HepG2 (cell line): ENCODE measurements at regions not wholly inside any gene's neighbourhood (a gene's known extent, or its start where the extent isn't known, plus 50 kb on each side); places are given as distances from the start of the nearest gene placed in this dataset.

Experiments used
- CTCF ChIP-seq: sonication (generic); formaldehyde crosslinking; IDR thresholded peaks from 2 replicates; pipeline ENCODE4 v1.5.0; 2020; ENCODE audit warnings: mild to moderate bottlenecking, missing genetic modification reagents, moderate library complexity
- ETV5 ChIP-seq: IDR thresholded peaks from 2 replicates; pipeline ENCODE4 v1.6.1; 2018; ENCODE audit warnings: missing biosample characterization, missing genetic modification reagents, inconsistent platforms, borderline replicate concordance
- GABPB1 ChIP-seq: IDR thresholded peaks from 2 replicates; pipeline ENCODE4 v1.6.1; 2016; ENCODE audit warnings: mild to moderate bottlenecking, missing genetic modification reagents, moderate library complexity, missing compliant biosample characterization
- PHF20 ChIP-seq: sonication (generic); formaldehyde crosslinking; IDR thresholded peaks from 2 replicates; pipeline ENCODE4 v1.5.0; 2020; ENCODE audit warnings: mild to moderate bottlenecking, missing genetic modification reagents
- ZHX2 ChIP-seq, 2 experiments: sonication (generic) in 1 of 2; formaldehyde crosslinking in 1 of 2; IDR thresholded peaks; 2 replicates each; pipeline versions ENCODE4 v1.6.1 to v1.9.0; 2014 to 2022; ENCODE audit warnings: antibody characterized with exemption in 1 of 2, borderline replicate concordance in 1 of 2, inconsistent platforms in 1 of 2, low read depth in 1 of 2, missing genetic modification reagents in 1 of 2

- TF ChIP-seq ETV5 (CRISPR knock-in tag) (no peak), CTCF (no peak), PHF20 (CRISPR knock-in tag) (no peak), ZHX2 (IDR thresholded peaks at IDR 0.05; ENCODE audit: low read depth) (no peak), ZHX2 (CRISPR knock-in tag; IDR thresholded peaks at IDR 0.05; ENCODE audit: borderline replicate concordance) (no peak), GABPB1 (CRISPR knock-in tag) (no peak)
Measured at GRCh38 chr12:115833704-115834103, 443.8 kb downstream of the MED13L start.
